ENCODE measurements at regions not wholly inside any gene's neighbourhood (a gene's known extent, or its start where the extent isn't known, plus 50 kb on each side); places are given as distances from the start of the nearest gene placed in this dataset.

- H3K27ac ChIP-seq (ENCODE audit: low read depth, low read length), result no peak overlapping the region
- H3K27me3 ChIP-seq (ENCODE audit: low read length), result no peaks in the 10 kb centered on the region
- no peaks in the 10 kb centered on the region for H4K20me1 ChIP-seq (ENCODE audit: low read depth, low read length)
- no peak for TF ChIP-seq EZH2phosphoT487 (conservative IDR thresholded peaks at IDR 0.05; ENCODE audit: low read length)
- TF ChIP-seq CTCF (IDR thresholded peaks at IDR 0.05; ENCODE audit: insufficient read depth, low read length, poor library complexity, severe bottlenecking), result no peak
- no peaks in the 10 kb centered on the region for H3K79me2 ChIP-seq (ENCODE audit: insufficient read depth, low read length)
- H3K4me2 ChIP-seq (ENCODE audit: low read depth, low read length, poor library complexity, severe bottlenecking), result no peak overlapping the region
- H3K36me3 ChIP-seq (ENCODE audit: low read length), result no peaks in the 10 kb centered on the region
- H3K9ac ChIP-seq (ENCODE audit: low read length), result no peak overlapping the region
- no peaks in the 10 kb centered on the region for H3K9me2 ChIP-seq (replicated peaks; ENCODE audit: insufficient read depth, low read length)
- H3F3A ChIP-seq (ENCODE audit: insufficient read depth), result no peaks in the 10 kb centered on the region
- no peaks in the 10 kb centered on the region for H3K9me3 ChIP-seq (ENCODE audit: insufficient read depth, low read length)
- no peak overlapping the region for H2AFZ ChIP-seq (ENCODE audit: low read depth, low read length, severe bottlenecking)
- H3K4me3 ChIP-seq (ENCODE audit: insufficient read depth, low read length, poor library complexity, severe bottlenecking), result no peak overlapping the region
These were observed 296.8 kb downstream of the WDR72 start for GRCh38 chr15:53462651-53463050.

DNA sequence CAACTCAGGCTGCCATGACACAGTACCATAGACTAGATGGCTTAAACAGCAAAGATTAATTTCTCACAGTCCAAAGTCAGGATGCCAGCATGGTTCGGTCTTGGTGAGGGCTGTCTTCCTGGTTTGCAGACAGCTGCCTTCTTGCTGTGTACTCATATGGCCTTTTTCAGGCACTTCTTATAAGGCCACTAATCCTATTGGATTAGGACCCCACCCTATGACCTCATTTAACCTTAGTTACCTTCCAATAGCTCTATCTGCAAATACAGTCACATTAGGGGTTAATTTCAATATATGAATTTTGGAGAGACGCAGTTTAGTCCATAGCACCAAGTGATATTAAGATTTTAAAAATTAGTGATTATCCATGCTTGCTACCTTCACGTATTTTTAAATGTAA lies 297.8 kb downstream of the WDR72 start:
- Histone ChIP-seq H3F3A (ENCODE audit: insufficient read depth) (no peaks in the 10 kb centered on the region), H3K27me3 (ENCODE audit: low read length) (no peaks in the 10 kb centered on the region), H3K4me3 (ENCODE audit: insufficient read depth, low read length, poor library complexity, severe bottlenecking) (no peak overlapping the region), H3K79me2 (ENCODE audit: insufficient read depth, low read length) (no peaks in the 10 kb centered on the region), H2AFZ (ENCODE audit: low read depth, low read length, severe bottlenecking) (no peak overlapping the region), H4K20me1 (ENCODE audit: low read depth, low read length) (no peaks in the 10 kb centered on the region), H3K27ac (ENCODE audit: low read depth, low read length) (no peak overlapping the region), H3K9me3 (ENCODE audit: insufficient read depth, low read length) (no peaks in the 10 kb centered on the region), H3K4me2 (ENCODE audit: low read depth, low read length, poor library complexity, severe bottlenecking) (no peak overlapping the region), H3K9me2 (replicated peaks; ENCODE audit: insufficient read depth, low read length) (no peaks in the 10 kb centered on the region), H3K36me3 (ENCODE audit: low read length) (no peaks in the 10 kb centered on the region), H3K9ac (ENCODE audit: low read length) (no peak overlapping the region)
- no peak for TF ChIP-seq EZH2phosphoT487 (conservative IDR thresholded peaks at IDR 0.05; ENCODE audit: low read length)
- no peak for TF ChIP-seq CTCF (IDR thresholded peaks at IDR 0.05; ENCODE audit: insufficient read depth, low read length, poor library complexity, severe bottlenecking)

- no peak overlapping the region for H3K9ac ChIP-seq (ENCODE audit: low read length)
- no peaks in the 10 kb centered on the region for H3K9me2 ChIP-seq (replicated peaks; ENCODE audit: insufficient read depth, low read length)
- H2AFZ ChIP-seq (ENCODE audit: low read depth, low read length, severe bottlenecking), result no peak overlapping the region
- TF ChIP-seq CTCF (IDR thresholded peaks at IDR 0.05; ENCODE audit: insufficient read depth, low read length, poor library complexity, severe bottlenecking) (no peak), EZH2phosphoT487 (conservative IDR thresholded peaks at IDR 0.05; ENCODE audit: low read length) (no peak)
- no peaks in the 10 kb centered on the region for H3K36me3 ChIP-seq (ENCODE audit: low read length)
- no peak overlapping the region for H3K4me2 ChIP-seq (ENCODE audit: low read depth, low read length, poor library complexity, severe bottlenecking)
- H4K20me1 ChIP-seq (ENCODE audit: low read depth, low read length), result no peaks in the 10 kb centered on the region
- H3K79me2 ChIP-seq (ENCODE audit: insufficient read depth, low read length), result no peaks in the 10 kb centered on the region
- no peaks in the 10 kb centered on the region for H3F3A ChIP-seq (ENCODE audit: insufficient read depth)
- H3K27me3 ChIP-seq (ENCODE audit: low read length), result no peaks in the 10 kb centered on the region
- H3K27ac ChIP-seq (ENCODE audit: low read depth, low read length), result no peak overlapping the region
- no peaks in the 10 kb centered on the region for H3K9me3 ChIP-seq (ENCODE audit: insufficient read depth, low read length)
- no peak overlapping the region for H3K4me3 ChIP-seq (ENCODE audit: insufficient read depth, low read length, poor library complexity, severe bottlenecking)
These were observed 300.7 kb downstream of the WDR72 start for GRCh38 chr15:53458736-53459135.

GRCh38 chr15:53457479-53457878 lies 302.0 kb downstream of the WDR72 start:
- Histone ChIP-seq H3K9me3 (ENCODE audit: insufficient read depth, low read length) (no peaks in the 10 kb centered on the region), H2AFZ (ENCODE audit: low read depth, low read length, severe bottlenecking) (no peak overlapping the region), H4K20me1 (ENCODE audit: low read depth, low read length) (no peaks in the 10 kb centered on the region), H3K79me2 (ENCODE audit: insufficient read depth, low read length) (no peaks in the 10 kb centered on the region), H3F3A (ENCODE audit: insufficient read depth) (no peaks in the 10 kb centered on the region), H3K9ac (ENCODE audit: low read length) (no peak overlapping the region), H3K4me3 (ENCODE audit: insufficient read depth, low read length, poor library complexity, severe bottlenecking) (no peak overlapping the region), H3K9me2 (replicated peaks; ENCODE audit: insufficient read depth, low read length) (no peaks in the 10 kb centered on the region), H3K4me2 (ENCODE audit: low read depth, low read length, poor library complexity, severe bottlenecking) (no peak overlapping the region), H3K27ac (ENCODE audit: low read depth, low read length) (no peak overlapping the region), H3K27me3 (ENCODE audit: low read length) (no peaks in the 10 kb centered on the region), H3K36me3 (ENCODE audit: low read length) (no peaks in the 10 kb centered on the region)
- TF ChIP-seq CTCF (IDR thresholded peaks at IDR 0.05; ENCODE audit: insufficient read depth, low read length, poor library complexity, severe bottlenecking) (no peak), EZH2phosphoT487 (conservative IDR thresholded peaks at IDR 0.05; ENCODE audit: low read length) (no peak)

Measured in SU-DHL-6 (cell line).